ENCODE measurements at regions not wholly inside any gene's neighbourhood (a gene's known extent, or its start where the extent isn't known, plus 50 kb on each side); places are given as distances from the start of the nearest gene placed in this dataset.

- dilution Hi-C loops (cut with MboI; ENCODE audit: extremely low pct_ligation_motif_present, low sequenced_read_pairs) (no loop called here), intact Hi-C loops (cut with micrococcal nuclease) (loop anchor here (1.0 to 5.0 kb wide), 6 partner anchors 138 to 285 kb away; partner anchors contain the start of gene KIAA1549L)
- no peaks in the 10 kb centered on the region for H3K79me2 ChIP-seq (ENCODE audit: control insufficient read depth, insufficient read depth, low read length)
- H2AFZ ChIP-seq (ENCODE audit: low read depth, low read length) = no peak overlapping the region
- H4K20me1 ChIP-seq (replicated peaks; ENCODE audit: control insufficient read depth, extremely low read depth, insufficient read depth, low read length) = no peaks in the 10 kb centered on the region
- H3K4me2 ChIP-seq (ENCODE audit: insufficient read depth, low read length) = no peak overlapping the region
- no peaks in the 10 kb centered on the region for H3K4me1 ChIP-seq (ENCODE audit: control insufficient read depth, extremely low read depth, insufficient read depth, low read length)
- no peak overlapping the region for H3K4me3 ChIP-seq (replicated peaks in 1 of 3; ENCODE audit: insufficient read depth in 1 of 3, low read depth in 1 of 3, low read length in 3 of 3)
- TF ChIP-seq MYC (IDR thresholded peaks at IDR 0.05; ENCODE audit: low read depth, low read length) (no peak), GATA2 (IDR thresholded peaks at IDR 0.05; ENCODE audit: insufficient read depth, insufficient read length, low read depth, low read length) (no peak), POLR2AphosphoS5 (IDR thresholded peaks at IDR 0.05; ENCODE audit: insufficient read depth, low read depth, low read length) (no peak), FOS (IDR thresholded peaks at IDR 0.05; ENCODE audit: borderline replicate concordance, insufficient read depth, low read length) (no peak), EZH2 (IDR thresholded peaks at IDR 0.05; ENCODE audit: borderline replicate concordance, low read depth, low read length, severe bottlenecking) (no peak), POLR2A (IDR thresholded peaks at IDR 0.05; ENCODE audit: low read depth, low read length) (no peak), MAX (IDR thresholded peaks at IDR 0.05; ENCODE audit: insufficient read depth, insufficient read length) (no peak), JUN (IDR thresholded peaks at IDR 0.05; ENCODE audit: borderline replicate concordance, insufficient read depth, insufficient read length, low read depth) (no peak)
- TF ChIP-seq, protein P1, sequence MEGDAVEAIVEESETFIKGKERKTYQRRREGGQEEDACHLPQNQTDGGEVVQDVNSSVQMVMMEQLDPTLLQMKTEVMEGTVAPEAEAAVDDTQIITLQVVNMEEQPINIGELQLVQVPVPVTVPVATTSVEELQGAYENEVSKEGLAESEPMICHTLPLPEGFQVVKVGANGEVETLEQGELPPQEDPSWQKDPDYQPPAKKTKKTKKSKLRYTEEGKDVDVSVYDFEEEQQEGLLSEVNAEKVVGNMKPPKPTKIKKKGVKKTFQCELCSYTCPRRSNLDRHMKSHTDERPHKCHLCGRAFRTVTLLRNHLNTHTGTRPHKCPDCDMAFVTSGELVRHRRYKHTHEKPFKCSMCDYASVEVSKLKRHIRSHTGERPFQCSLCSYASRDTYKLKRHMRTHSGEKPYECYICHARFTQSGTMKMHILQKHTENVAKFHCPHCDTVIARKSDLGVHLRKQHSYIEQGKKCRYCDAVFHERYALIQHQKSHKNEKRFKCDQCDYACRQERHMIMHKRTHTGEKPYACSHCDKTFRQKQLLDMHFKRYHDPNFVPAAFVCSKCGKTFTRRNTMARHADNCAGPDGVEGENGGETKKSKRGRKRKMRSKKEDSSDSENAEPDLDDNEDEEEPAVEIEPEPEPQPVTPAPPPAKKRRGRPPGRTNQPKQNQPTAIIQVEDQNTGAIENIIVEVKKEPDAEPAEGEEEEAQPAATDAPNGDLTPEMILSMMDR (IDR thresholded peaks at IDR 0.05; ENCODE audit: extremely low read depth in 1 of 2, insufficient read depth in 1 of 2, low read depth in 1 of 2, low read length in 2 of 2) = no peak
- POLR2A ChIA-PET = no interaction called here
- no peaks in the 10 kb centered on the region for H3K9me1 ChIP-seq (replicated peaks; ENCODE audit: control insufficient read depth, extremely low read depth, insufficient read depth, low read length)
- peaks cover 0 to 2% of the 10 kb centered on the region in 2 experiments for H3K36me3 ChIP-seq (ENCODE audit: control insufficient read depth in 2 of 2, extremely low read depth in 1 of 2, insufficient read depth in 2 of 2, low read length in 2 of 2)
- H3K27ac ChIP-seq (ENCODE audit: insufficient read depth, low read depth, low read length) = no peak overlapping the region
- no peak for DNase-seq (ENCODE audit: low read depth, low spot score)
- H3K9ac ChIP-seq (replicated peaks; ENCODE audit: extremely low read depth, insufficient read depth, low read length) = no peak overlapping the region
- BruUV-seq (replicated peaks) = TSS peak; percentile 25
- no peak for FAIRE-seq
- H3K9me3 ChIP-seq (replicated peaks; ENCODE audit: control insufficient read depth, insufficient read depth, low read length) = no peaks in the 10 kb centered on the region
- CTCF ChIA-PET = interaction anchor here (0.6 to 6.8 kb wide), 9 partner anchors 9 to 199 kb away, joined by 3 to 91 read pairs (median 4); no protein-coding TSS in a partner anchor
- H3K27me3 ChIP-seq (ENCODE audit: control insufficient read depth in 2 of 2, insufficient read depth in 2 of 2, low read length in 2 of 2) = no peaks in the 10 kb centered on the region
Observed at GRCh38 chr11:33543823-33544222, 156.8 kb downstream of the C11orf91 start.
